ENCODE measurements at regions not wholly inside any gene's neighbourhood (a gene's known extent, or its start where the extent isn't known, plus 50 kb on each side); places are given as distances from the start of the nearest gene placed in this dataset.

DNA sequence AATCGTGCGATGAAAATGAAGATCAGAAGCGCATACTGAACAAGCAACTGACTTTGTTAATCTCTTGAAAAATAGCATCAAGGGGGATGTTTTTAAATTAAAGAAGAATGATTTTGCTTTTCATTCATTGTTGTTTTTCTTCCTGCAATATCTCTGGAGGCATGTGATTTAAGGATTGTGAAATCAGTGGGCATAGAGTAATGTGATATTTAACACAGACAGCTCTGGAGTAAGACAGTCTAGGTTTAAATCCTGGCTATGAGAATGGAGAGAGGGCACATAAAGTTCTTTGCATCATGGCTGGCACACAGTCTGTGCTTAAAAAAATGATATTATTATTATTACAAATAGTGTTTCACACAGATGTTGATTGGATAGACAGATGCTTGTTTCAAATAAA is 243.1 kb upstream of the NBEA start:
- no peak for TF ChIP-seq GATA2 (IDR thresholded peaks at IDR 0.05; ENCODE audit: low read depth, low read length)
- TF ChIP-seq GATA3 (IDR thresholded peaks at IDR 0.05; ENCODE audit: low read depth, low read length): no peak

DNA sequence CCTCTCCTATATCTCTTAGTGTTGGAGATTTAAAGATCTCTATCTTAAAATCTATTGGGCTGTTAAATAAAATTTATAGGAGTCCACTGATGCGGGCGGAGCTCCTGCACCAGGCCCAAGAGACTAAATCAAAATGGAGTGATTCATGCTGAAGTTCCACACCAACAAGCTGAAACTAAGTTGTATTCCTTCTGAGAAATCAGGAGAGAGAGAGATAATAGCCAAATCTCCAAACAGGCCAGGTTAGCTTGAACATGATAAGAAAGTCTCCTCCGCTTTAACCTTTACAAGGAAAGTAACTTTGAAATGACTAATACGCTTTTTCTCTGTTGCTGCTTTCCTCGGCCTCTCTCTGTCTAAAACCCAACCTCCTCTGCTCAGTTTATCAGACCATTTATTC is 241.9 kb upstream of the NBEA start:
- TF ChIP-seq GATA2 (IDR thresholded peaks at IDR 0.05; ENCODE audit: low read depth, low read length): no peak
- no peak for TF ChIP-seq GATA3 (IDR thresholded peaks at IDR 0.05; ENCODE audit: low read depth, low read length)

DNA sequence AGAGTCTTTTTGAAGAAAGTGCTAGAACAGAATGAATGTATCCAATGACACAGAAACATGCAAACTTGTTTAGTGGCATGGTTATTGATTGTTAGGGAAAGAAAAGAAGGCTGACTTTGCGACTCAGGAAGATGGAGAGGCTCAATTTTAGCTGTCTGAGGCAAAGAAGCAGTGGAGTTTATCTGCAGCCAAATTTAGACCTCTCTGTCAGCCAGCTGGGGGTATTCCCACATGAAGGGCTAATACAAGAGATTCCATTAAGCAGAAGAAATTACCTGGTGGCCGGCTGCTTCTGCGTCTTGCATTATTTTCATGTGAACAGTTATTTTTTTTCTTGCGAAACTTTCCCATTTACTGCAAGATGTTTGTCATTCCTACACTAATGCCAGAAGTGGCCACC is 240.2 kb upstream of the NBEA start:
- TF ChIP-seq GATA3 (IDR thresholded peaks at IDR 0.05; ENCODE audit: low read depth, low read length) (no peak), GATA2 (IDR thresholded peaks at IDR 0.05; ENCODE audit: low read depth, low read length) (no peak)

DNA sequence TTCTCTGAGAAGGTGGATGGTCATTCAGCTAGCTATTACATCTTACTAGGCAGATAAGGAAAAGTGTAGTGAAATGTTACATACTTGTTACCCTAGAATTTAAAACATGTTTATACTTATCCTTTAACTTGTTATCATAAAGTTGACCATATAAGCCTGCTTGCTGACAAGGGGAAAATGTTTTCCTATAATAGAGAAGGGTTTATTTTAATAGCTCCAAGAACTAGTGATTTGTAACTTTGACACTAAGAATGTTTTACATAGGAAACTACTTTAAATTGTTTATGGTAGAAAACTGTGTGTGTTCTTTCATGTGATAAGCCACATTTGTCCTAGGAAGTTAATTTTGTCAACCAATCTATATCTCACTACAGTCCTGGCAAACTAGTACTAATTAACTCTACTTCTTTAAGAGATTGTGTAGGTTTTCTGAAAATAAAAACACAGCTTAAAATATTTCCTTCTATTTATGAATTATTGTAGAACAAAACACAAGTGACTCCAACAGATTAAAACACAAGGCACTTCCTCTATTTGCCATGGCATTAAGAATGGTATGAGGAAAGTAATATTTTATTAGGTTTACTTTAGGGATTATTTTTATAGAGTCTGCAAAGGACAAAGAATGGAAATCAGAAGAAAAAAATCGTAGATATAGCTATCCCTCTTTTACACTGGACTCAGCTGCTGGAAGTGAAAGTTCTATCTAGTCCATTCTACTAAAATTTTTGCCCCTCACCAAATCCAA is 233.3 kb upstream of the NBEA start:
- TF ChIP-seq GATA3 (IDR thresholded peaks at IDR 0.05; ENCODE audit: low read depth, low read length): no peak
- no peak for TF ChIP-seq GATA2 (IDR thresholded peaks at IDR 0.05; ENCODE audit: low read depth, low read length)

DNA sequence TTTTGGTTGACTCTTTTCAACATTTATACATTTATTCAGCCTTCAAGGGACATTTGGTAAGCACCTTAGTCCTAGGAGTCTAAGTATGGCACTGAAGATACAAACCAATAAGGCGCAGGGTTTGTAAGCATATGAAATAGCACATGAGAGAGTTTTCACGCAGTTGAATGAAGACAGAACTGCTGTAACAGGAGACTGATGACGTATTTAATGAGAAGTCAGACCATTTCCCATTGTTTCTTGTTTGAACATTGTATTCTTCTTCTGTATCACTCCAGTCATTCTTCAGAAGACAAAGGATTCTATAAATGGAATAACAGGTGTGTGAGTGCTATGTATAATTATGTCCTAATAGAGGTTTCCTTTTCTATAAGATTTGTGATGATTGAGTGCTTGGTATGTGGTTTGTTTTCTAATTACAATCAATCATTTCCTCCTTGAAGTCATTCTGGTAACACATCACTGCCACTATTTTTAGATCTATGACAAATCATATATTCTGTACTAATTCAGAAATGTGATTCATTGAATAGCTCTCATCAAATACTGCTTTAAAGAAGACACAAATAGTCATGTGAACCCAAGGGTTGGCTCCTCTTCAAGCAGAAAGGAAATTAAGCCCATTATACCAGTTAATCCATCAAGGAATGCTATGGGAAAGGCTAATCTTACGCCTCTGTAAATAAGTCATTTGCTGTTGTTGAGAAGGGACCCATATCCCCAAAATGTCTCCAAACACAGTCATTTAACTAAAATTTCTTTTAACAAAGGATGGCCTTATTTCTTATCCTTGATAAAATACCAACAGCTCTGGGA is 222.8 kb upstream of the NBEA start:
- TF ChIP-seq GATA2 (IDR thresholded peaks at IDR 0.05; ENCODE audit: low read depth, low read length): no peak
- no peak for TF ChIP-seq GATA3 (IDR thresholded peaks at IDR 0.05; ENCODE audit: low read depth, low read length)

DNA sequence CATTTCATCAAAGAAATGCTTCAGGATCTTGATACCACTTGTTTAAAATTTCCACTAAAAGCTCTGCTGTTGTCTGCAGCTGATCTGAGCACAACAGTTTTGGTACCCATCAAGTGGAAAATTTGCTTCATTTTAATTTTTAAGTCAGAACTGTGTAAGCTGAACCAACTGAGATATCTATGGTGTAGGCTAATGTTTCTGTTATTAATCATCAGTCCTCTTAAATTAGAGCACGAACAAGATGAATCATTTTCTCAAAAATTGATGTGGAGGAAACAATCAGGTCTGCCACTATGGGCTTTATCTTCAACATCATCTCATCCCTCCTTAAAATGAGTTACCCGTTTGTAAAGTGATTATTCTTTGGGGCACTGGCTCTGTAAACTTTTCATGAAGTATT is 221.5 kb upstream of the NBEA start:
- TF ChIP-seq GATA2 (IDR thresholded peaks at IDR 0.05; ENCODE audit: low read depth, low read length): no peak
- no peak for TF ChIP-seq GATA3 (IDR thresholded peaks at IDR 0.05; ENCODE audit: low read depth, low read length)

DNA sequence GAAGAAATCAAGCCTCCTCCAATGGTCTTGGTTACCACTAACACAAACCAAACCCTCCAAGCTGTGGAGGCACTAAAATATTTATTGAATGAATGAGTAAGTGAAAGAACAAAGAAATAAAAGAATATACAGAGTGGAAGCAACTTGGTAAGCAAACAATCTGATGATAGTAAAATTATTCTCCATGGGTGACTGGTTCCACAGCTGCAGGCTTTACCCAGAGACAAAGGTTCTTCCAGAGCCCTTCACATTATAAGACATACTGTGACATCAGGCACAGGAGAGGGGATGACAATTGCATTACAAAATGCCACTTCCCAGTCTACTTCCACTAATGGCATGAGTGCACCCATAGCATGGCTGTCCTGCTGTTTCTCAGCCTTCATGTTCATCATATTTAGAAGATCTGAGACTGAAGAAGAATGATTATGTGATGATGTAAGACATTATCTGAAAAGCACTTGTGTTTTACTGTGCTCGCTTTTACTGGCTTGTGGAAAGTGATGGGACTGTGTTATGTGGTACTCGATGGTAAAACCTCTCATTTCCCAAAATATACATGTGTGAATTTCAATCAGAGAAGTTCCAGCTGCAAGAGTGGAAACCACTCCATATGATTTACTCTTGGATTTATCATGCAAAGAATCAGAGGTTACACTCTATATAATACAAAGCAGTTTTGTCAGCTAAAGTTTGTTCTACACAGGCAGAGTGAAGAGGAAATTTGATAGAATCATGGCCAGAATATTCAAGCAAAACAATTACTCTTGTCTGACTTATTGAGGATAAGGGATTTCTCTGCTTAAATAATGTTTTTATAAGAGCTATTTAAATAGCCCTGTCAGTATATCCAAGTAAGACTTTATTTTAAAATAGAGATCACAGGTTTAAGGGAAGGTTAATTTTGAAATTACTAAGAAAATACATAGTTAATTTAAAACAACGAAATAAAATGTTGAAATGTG is 220.2 kb upstream of the NBEA start:
- TF ChIP-seq GATA3 (IDR thresholded peaks at IDR 0.05; ENCODE audit: low read depth, low read length) (no peak), GATA2 (IDR thresholded peaks at IDR 0.05; ENCODE audit: low read depth, low read length) (no peak)

DNA sequence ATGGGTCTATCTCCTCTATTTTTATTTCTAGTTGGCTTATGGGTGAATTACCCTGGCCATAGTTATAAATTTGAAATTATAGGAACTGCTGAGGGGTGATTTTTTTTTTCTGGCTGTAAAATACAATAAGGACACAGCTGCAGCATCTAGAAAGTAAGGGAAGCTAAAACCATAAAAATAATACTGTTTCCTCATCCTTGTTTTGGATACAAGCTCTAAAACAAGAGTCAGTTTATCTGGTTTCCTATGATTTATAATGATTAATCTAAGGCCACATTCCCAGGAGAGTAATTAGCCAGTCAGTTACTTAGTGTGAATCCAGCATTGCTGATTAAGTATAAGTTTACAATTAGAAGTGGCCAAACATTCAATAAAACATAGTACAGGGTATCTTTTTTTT is 219.1 kb upstream of the NBEA start:
- no peak for TF ChIP-seq GATA2 (IDR thresholded peaks at IDR 0.05; ENCODE audit: low read depth, low read length)
- TF ChIP-seq GATA3 (IDR thresholded peaks at IDR 0.05; ENCODE audit: low read depth, low read length): no peak

DNA sequence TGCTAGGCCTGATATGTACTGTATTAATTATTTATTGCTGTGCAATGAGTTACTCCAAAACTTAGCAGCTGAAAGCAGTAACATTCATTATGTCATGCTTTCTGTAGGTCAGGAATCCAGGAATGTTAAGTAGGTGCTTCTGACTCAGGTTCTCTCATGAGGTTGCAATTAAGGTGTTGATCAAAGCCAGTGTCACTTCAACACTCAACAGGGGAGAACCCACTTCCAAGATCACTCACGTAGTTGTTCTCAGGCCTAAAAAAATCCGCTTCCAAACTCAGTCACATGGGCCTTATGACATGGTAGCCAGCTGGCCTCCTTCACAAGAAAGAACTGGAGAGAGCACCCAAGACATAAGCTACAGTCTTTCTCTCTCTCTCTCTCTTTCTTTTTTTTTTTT is 211.1 kb upstream of the NBEA start:
- no peak for TF ChIP-seq GATA3 (IDR thresholded peaks at IDR 0.05; ENCODE audit: low read depth, low read length)
- no peak for TF ChIP-seq GATA2 (IDR thresholded peaks at IDR 0.05; ENCODE audit: low read depth, low read length)

DNA sequence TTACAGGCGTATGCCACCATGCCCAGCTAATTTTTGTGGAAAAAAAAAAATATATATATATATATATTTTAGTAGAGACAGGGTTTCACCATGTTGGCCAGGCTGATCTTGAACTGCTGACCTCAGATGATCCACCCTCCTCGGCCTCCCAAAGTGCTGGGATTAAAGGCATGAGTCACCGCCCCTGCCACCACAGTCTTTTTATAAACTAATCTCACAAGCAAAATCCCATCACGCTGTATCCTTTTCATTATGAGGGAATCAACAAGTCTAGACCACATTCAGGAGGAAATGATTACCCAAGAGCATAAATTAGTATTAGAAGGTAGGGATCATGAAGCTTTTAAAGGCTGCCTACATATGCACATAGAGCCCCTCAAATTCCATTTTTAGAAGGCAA is 210.6 kb upstream of the NBEA start:
- TF ChIP-seq GATA3 (IDR thresholded peaks at IDR 0.05; ENCODE audit: low read depth, low read length) (no peak), GATA2 (IDR thresholded peaks at IDR 0.05; ENCODE audit: low read depth, low read length) (no peak)

DNA sequence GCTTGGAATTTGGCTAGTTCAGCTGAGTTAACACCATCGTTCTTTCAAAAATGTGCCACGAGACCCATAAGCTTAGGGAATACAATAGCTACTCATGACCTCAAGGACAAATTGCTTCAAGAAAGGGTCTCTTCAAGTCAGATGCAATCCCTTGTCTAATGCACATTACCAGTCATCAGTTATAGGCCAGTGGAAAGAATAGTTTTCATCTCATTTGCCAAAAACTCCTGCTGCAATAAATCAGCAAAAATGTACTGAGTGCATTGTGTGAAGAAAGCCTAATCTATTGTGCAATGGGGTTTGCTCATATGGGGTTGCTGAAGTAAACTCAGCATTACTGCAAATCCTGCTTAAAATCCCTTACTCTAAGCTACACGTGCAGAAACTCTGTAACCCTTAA is 208.3 kb upstream of the NBEA start:
- TF ChIP-seq GATA3 (IDR thresholded peaks at IDR 0.05; ENCODE audit: low read depth, low read length) (no peak), GATA2 (IDR thresholded peaks at IDR 0.05; ENCODE audit: low read depth, low read length) (no peak)

DNA sequence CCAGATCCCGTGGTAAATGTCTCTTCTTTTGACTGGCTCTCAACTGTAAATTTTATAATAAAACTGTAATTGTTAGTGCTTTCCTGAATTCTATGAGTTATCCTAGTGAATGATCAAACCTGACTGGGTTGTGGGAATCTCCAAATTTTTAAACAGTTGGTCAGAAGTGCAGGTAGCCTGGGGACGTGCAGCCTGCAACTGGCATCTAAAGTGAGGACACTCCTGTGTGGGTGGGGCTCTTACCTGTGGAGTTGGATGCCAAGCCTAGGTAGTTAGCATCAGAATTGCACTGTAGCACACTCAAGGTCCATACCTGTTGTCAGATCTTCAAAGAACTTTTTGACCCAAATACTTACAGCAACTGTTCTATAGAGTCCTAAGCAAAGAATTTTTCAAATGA is 207.1 kb upstream of the NBEA start:
- TF ChIP-seq GATA3 (IDR thresholded peaks at IDR 0.05; ENCODE audit: low read depth, low read length): no peak
- TF ChIP-seq GATA2 (IDR thresholded peaks at IDR 0.05; ENCODE audit: low read depth, low read length): no peak

DNA sequence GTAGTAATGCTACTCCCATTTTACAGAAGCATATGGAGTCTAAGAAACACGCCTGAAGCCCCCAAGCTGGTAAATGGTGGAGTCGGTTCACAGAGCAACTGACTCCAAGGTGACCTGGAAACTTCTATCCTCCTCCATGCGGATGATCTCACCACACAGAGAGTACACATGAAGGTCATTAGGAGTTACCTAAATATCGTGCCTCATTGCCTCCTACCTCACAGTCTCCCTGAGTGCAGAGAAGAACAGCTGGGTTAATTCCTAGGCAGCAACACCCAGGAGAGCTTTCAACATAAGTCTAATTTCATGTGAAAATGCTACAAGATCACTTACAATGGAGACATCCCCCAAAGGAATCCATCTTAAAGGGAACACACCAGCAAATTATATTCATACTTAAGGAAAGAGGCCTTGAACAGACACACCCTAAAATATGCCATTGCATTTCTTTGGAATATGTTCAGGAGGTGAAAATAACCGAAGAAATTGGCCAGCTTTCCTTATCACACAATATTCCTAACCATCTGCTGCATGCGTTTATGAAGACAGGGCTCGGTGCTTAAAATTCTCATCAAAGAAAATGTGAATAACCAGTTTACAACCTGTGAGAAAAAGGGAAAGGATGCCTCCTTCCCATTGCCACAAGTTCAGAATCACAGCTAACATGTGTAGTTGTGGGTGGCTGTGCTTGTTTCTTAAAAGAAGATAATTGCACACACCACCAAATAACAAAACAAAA is 203.6 kb upstream of the NBEA start:
- TF ChIP-seq GATA3 (IDR thresholded peaks at IDR 0.05; ENCODE audit: low read depth, low read length): no peak
- TF ChIP-seq GATA2 (IDR thresholded peaks at IDR 0.05; ENCODE audit: low read depth, low read length): no peak

Data from SH-SY5Y (cell line).